IMR-90 (cell line): ENCODE measurements at regions not wholly inside any gene's neighbourhood (a gene's known extent, or its start where the extent isn't known, plus 50 kb on each side); places are given as distances from the start of the nearest gene placed in this dataset.

ENCODE experiments used
- ATAC-seq: fragments of 200-7000 bp; cut with Tn5 transposase; 2 replicates; pipeline ENCODE4 v1.9.1; 2020; ENCODE audit warnings: low read depth, mild to moderate bottlenecking, moderate library complexity
- BruUV-seq: library from RNA; stranded (reverse); fragments of 400-500 nt; replicated peaks from 2 replicates; lab custom pipeline; 2021; lab: Mats Ljungman, UMichigan
- CTCF ChIA-PET: fragments of 300-600 bp; formaldehyde crosslinking; extraction: SDS; loops from one replicate; lab custom pipeline; 2021; ENCODE audit warnings: antibody characterized with exemption; lab: Yijun Ruan, JAX
- POLR2A ChIA-PET: fragments of 300-600 bp; sonication (Branson Sonifier 250); formaldehyde crosslinking; loops from one replicate; lab custom pipeline; 2022; ENCODE audit warnings: antibody characterized with exemption; ENCODE audit not compliant: unreplicated experiment; lab: Charles Lee
- DNase-seq: peaks from one replicate; pipeline ENCODE4 v3.0.0; 2013
- H2AFZ ChIP-seq: replicated peaks from 2 replicates; pipeline ENCODE3; 2013; ENCODE audit warnings: low read length, mild to moderate bottlenecking; ENCODE audit not compliant: poor library complexity
- H2AK5ac ChIP-seq: 2 replicates; pipeline ENCODE4 v1.6.1; 2013; ENCODE audit warnings: low read depth, low read length, inconsistent platforms
- H2AK9ac ChIP-seq: replicated peaks from 2 replicates; pipeline ENCODE3; 2013; ENCODE audit warnings: mild to moderate bottlenecking, low read depth, low read length, moderate library complexity; ENCODE audit not compliant: poor library complexity
- H2BK120ac ChIP-seq: 2 replicates; pipeline ENCODE4 v1.6.1; 2013; ENCODE audit warnings: low read depth, low read length, inconsistent platforms
- H2BK15ac ChIP-seq: 3 replicates; pipeline ENCODE4 v1.6.1; 2013; ENCODE audit warnings: low read depth, low read length, inconsistent platforms
- H2BK20ac ChIP-seq: 2 replicates; pipeline ENCODE4 v1.6.1; 2013; ENCODE audit warnings: low read depth, mild to moderate bottlenecking, inconsistent platforms, low read length, moderate library complexity
- H2BK5ac ChIP-seq: 2 replicates; pipeline ENCODE4 v1.6.1; 2013; ENCODE audit warnings: mild to moderate bottlenecking, low read depth, low read length, inconsistent platforms; ENCODE audit not compliant: poor library complexity, severe bottlenecking
- H3K14ac ChIP-seq: replicated peaks from 2 replicates; pipeline ENCODE4 v1.6.1; 2013; ENCODE audit warnings: low read depth, low read length, inconsistent platforms
- H3K18ac ChIP-seq: 2 replicates; pipeline ENCODE4 v1.6.1; 2013; ENCODE audit warnings: low read depth, low read length, control low read depth
- H3K23ac ChIP-seq: 2 replicates; pipeline ENCODE4 v1.6.1; 2013; ENCODE audit warnings: low read depth, low read length, inconsistent platforms
- H3K27ac ChIP-seq: 2 replicates; pipeline ENCODE4 v1.5.1; 2013; ENCODE audit warnings: mild to moderate bottlenecking, control low read depth, low read length; ENCODE audit not compliant: insufficient read depth
- H3K27me3 ChIP-seq: 2 replicates; pipeline ENCODE4 v1.6.1; 2013; ENCODE audit warnings: low read length; ENCODE audit not compliant: control insufficient read depth, insufficient read depth
- H3K36me3 ChIP-seq: 2 replicates; pipeline ENCODE4 v1.6.1; 2013; ENCODE audit warnings: low read length, mixed read lengths; ENCODE audit not compliant: control insufficient read depth, insufficient read depth
- H3K4ac ChIP-seq: 2 replicates; pipeline ENCODE4 v1.6.1; 2013; ENCODE audit warnings: low read depth, low read length, inconsistent platforms
- H3K4me1 ChIP-seq: 2 replicates; pipeline ENCODE4 v1.6.1; 2013; ENCODE audit warnings: low read length, mixed read lengths; ENCODE audit not compliant: control insufficient read depth, insufficient read depth
- H3K4me2 ChIP-seq: 2 replicates; pipeline ENCODE4 v1.6.1; 2013; ENCODE audit warnings: low read depth, mild to moderate bottlenecking, control low read depth, low read length, moderate library complexity
- H3K4me3 ChIP-seq: 2 replicates; pipeline ENCODE4 v1.5.1; 2013; ENCODE audit warnings: low read depth, mild to moderate bottlenecking, control low read depth, low read length, moderate library complexity; ENCODE audit not compliant: insufficient read depth
- H3K56ac ChIP-seq: 2 replicates; pipeline ENCODE4 v1.6.1; 2013; ENCODE audit warnings: low read length, inconsistent platforms; ENCODE audit not compliant: insufficient read depth; ENCODE audit errors: extremely low read depth
- H3K79me1 ChIP-seq, 2 experiments: 2 replicates each; pipeline ENCODE4 v1.6.1; 2013; ENCODE audit warnings: low read length in 2 of 2, inconsistent platforms in 1 of 2, low read depth in 1 of 2
- H3K9ac ChIP-seq: 2 replicates; pipeline ENCODE4 v1.6.1; 2013; ENCODE audit warnings: low read depth, low read length, control low read depth
- H3K9me1 ChIP-seq: 2 replicates; pipeline ENCODE4 v1.6.1; 2013; ENCODE audit warnings: low read length, inconsistent platforms; ENCODE audit not compliant: insufficient read depth
- H3K9me3 ChIP-seq: 2 replicates; pipeline ENCODE4 v1.6.1; 2013; ENCODE audit warnings: low read length; ENCODE audit not compliant: control insufficient read depth, insufficient read depth
- H4K20me1 ChIP-seq: 2 replicates; pipeline ENCODE4 v1.6.1; 2013; ENCODE audit warnings: low read length, inconsistent platforms; ENCODE audit not compliant: insufficient read depth
- H4K5ac ChIP-seq: 2 replicates; pipeline ENCODE4 v1.6.1; 2013; ENCODE audit warnings: mild to moderate bottlenecking, low read depth, low read length, control low read depth
- H4K8ac ChIP-seq, 2 experiments: 2 replicates each; pipeline ENCODE4 v1.6.1; 2013; ENCODE audit warnings: low read depth in 2 of 2, low read length in 2 of 2, control low read depth in 1 of 2, inconsistent platforms in 1 of 2
- H4K91ac ChIP-seq: 2 replicates; pipeline ENCODE4 v1.6.1; 2013; ENCODE audit warnings: low read depth, low read length, inconsistent platforms; ENCODE audit not compliant: insufficient read depth
- CEBPB ChIP-seq: IDR thresholded peaks from 2 replicates; pipeline ENCODE4 v1.6.1; 2012; ENCODE audit warnings: low read depth, low read length, improper control_type of control experiment
- MAZ ChIP-seq: IDR thresholded peaks from 2 replicates; pipeline ENCODE4 v1.6.1; 2012; ENCODE audit warnings: low read depth, mild to moderate bottlenecking, low read length, improper control_type of control experiment, moderate library complexity, borderline replicate concordance
- NFE2L2 ChIP-seq: fragments of 150-350 bp; IDR thresholded peaks from 2 replicates; pipeline ENCODE4 v1.6.1; 2016; ENCODE audit warnings: low read depth, mild to moderate bottlenecking, low read length
- POLR2A ChIP-seq: IDR thresholded peaks from 2 replicates; pipeline ENCODE4 v1.6.1; 2012; ENCODE audit warnings: mild to moderate bottlenecking, low read depth, low read length
- SMC3 ChIP-seq: fragments of 150-350 bp; IDR thresholded peaks from 2 replicates; pipeline ENCODE4 v1.6.1; 2016; ENCODE audit warnings: low read depth, mild to moderate bottlenecking, antibody characterized with exemption, low read length, moderate library complexity
- WGBS, 2 experiments: methylation state at CpG; one replicate each; pipeline versions ENCODE4 v1.1.5 to v1.1.7; 2013; ENCODE audit warnings: missing lambda C conversion rate in 2 of 2; ENCODE audit not compliant: insufficient read length in 1 of 2; ENCODE audit errors: extremely low coverage in 2 of 2; 5-methylcytosine and 5-hydroxymethylcytosine counted together
- dilution Hi-C: fragments of 300-500 bp; cut with HindIII; formaldehyde crosslinking; loops from one replicate; pipeline ENCODE4 v1.14.3; 2018; ENCODE audit warnings: low sequenced_read_pairs; ENCODE audit not compliant: unreplicated experiment
- in situ Hi-C: fragments of 300-500 bp; cut with MboI; formaldehyde crosslinking; loops from 3 replicates; pipeline ENCODE4 v1.14.3; 2019; ENCODE audit warnings: low sequenced_read_pairs, inconsistent platforms, mixed read lengths
- intact Hi-C: fragments of 100-400 bp; cut with micrococcal nuclease; formaldehyde crosslinking; loops from 2 replicates; pipeline ENCODE4 v1.10.0; 2022
- TF ChIP-seq, protein P1 (sequence below): fragments of 150-350 bp; IDR thresholded peaks from 2 replicates; pipeline ENCODE4 v1.6.1; 2017; ENCODE audit warnings: mild to moderate bottlenecking, antibody characterized with exemption, low read length, low read depth

DNA sequence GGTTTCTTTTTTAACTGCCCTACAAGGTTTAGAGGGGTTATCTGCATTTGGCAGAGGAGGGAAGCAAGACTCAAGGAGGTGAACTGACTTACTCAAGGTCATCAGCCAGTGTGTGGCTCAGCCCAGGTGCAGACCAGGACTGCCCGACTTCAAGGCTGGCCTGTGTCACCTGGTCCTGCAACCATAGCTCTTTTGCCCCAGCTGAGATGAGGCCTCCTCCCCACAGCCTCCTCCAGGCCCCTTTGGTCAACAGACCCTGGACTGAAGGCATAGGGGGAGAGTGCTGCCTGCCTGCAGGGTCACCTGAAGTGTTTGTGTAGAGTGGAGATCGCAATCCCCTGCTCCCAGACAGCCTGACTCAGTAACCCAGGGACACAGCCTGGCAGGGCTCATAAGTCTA, 168.5 kb upstream of the GLI2 start:
- Histone ChIP-seq H2AK5ac (peak overlapping the region; percentile 35; the same call in 1 of the 2 replicates), H3K4me1 (peaks cover 7% of the 10 kb centered on the region; the same call in 1 of the 2 replicates), H3K56ac (no peak overlapping the region), H3K4me2 (peak overlapping the region; percentile 36; the same call in 1 of the 2 replicates), H3K9me3 (no peaks in the 10 kb centered on the region), H3K27ac (no peak overlapping the region), H3K4me3 (no peak overlapping the region), H2BK120ac (peak overlapping the region; percentile 61), H3K18ac (no peak overlapping the region), H3K14ac (peak overlapping the region; percentile 29; the same call in 1 of the 2 replicates), H3K23ac (0 out of 2 replicates have a peak overlapping the region, but pooled peaks have one; percentile 16), H3K9ac (no peak overlapping the region), H2AK9ac (peak overlapping the region; percentile 58), H4K20me1 (no peaks in the 10 kb centered on the region), H4K5ac (no peak overlapping the region), H3K27me3 (peaks cover 7% of the 10 kb centered on the region), H4K91ac (peak overlapping the region; percentile 70), H2BK20ac (no peak overlapping the region), H2BK5ac (peak overlapping the region; percentile 19), H3K36me3 (no peaks in the 10 kb centered on the region), H3K9me1 (peaks cover 15% of the 10 kb centered on the region; the same call in 1 of the 2 replicates), H2BK15ac (no peak overlapping the region), H3K4ac (peak overlapping the region; percentile 60; the same call in 1 of the 2 replicates), H4K8ac (0 out of 4 replicates have a peak overlapping the region, but pooled peaks of 1 of the 2 experiments have one; percentile 10), H2AFZ (peak overlapping the region; percentile 46), H3K79me1 (no peaks in the 10 kb centered on the region)
- in situ Hi-C loops = no loop called here
- CTCF ChIA-PET = no interaction called here
- TF ChIP-seq NFE2L2 = no peak
- TF ChIP-seq, protein P1, sequence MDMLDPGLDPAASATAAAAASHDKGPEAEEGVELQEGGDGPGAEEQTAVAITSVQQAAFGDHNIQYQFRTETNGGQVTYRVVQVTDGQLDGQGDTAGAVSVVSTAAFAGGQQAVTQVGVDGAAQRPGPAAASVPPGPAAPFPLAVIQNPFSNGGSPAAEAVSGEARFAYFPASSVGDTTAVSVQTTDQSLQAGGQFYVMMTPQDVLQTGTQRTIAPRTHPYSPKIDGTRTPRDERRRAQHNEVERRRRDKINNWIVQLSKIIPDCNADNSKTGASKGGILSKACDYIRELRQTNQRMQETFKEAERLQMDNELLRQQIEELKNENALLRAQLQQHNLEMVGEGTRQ = no peak
- no peak for TF ChIP-seq CEBPB
- no peak for TF ChIP-seq SMC3
- no peak for TF ChIP-seq MAZ
- no peak for TF ChIP-seq POLR2A
- dilution Hi-C loops = no loop called here
- POLR2A ChIA-PET = no interaction called here
- no TSS peak for BruUV-seq
- no peak for DNase-seq
- no peak for ATAC-seq
- WGBS, 2 experiments = no CpG with 5 or more reads among the region's 2 CpGs
- intact Hi-C loops = no loop called here
